ENCODE measurements at regions not wholly inside any gene's neighbourhood (a gene's known extent, or its start where the extent isn't known, plus 50 kb on each side); places are given as distances from the start of the nearest gene placed in this dataset.

- TF ChIP-seq POLR2A (IDR thresholded peaks at IDR 0.05) (no peak), POLR2AphosphoS5 (IDR thresholded peaks at IDR 0.05; ENCODE audit: insufficient read depth in 1 of 2, low read depth in 1 of 2) (no peak), CTCF (IDR thresholded peaks at IDR 0.05) (no peak)
Measured at GRCh38 chr4:170736710-170737109, 647.0 kb upstream of the AADAT start.
